ENCODE measurements at regions not wholly inside any gene's neighbourhood (a gene's known extent, or its start where the extent isn't known, plus 50 kb on each side); places are given as distances from the start of the nearest gene placed in this dataset.

DNA sequence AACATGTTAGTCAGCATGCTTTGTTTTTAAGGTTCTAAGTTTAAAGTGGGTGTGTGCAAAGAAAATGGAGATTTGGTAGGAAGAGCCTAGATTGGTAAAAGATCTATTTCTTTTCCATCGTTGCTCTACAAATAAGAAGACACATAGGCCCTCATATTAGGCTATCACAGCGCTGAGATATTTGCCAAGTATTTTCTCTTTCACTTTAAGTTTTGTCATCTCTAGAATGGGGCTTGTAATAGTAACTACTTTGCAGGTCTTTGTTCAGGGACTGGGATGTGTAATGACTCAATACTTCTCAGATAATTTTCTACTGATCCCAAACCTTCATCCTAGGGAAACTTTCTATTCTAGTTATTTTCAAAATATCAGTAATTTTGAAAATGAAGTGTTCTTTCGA lies 917.7 kb upstream of the SLC10A2 start:
- no peak for DNase-seq

- DNase-seq: no peak
Measured at GRCh38 chr13:103976371-103976770, 910.2 kb upstream of the SLC10A2 start.

DNA sequence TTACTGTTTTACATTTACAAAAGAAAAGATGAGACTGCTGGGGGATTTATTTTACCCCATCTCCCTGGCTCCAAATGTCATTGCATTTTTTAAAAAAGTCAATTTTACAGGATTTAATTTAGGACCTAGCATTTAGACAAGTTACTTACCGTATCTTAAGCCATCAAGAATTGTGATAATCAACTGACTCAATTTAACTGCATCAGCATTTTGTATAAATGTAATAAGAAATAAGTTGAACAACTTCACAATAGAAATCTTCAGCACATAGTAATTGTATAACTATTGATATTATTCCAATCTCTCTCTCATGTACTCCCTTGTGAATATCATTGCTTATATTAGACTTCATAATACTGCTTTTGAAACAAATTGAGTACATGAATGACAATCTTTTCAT lies 907.5 kb upstream of the SLC10A2 start:
- DNase-seq: no peak

- DNase-seq: no peak
Measured at GRCh38 chr13:103969520-103970050, 903.4 kb upstream of the SLC10A2 start.

DNA sequence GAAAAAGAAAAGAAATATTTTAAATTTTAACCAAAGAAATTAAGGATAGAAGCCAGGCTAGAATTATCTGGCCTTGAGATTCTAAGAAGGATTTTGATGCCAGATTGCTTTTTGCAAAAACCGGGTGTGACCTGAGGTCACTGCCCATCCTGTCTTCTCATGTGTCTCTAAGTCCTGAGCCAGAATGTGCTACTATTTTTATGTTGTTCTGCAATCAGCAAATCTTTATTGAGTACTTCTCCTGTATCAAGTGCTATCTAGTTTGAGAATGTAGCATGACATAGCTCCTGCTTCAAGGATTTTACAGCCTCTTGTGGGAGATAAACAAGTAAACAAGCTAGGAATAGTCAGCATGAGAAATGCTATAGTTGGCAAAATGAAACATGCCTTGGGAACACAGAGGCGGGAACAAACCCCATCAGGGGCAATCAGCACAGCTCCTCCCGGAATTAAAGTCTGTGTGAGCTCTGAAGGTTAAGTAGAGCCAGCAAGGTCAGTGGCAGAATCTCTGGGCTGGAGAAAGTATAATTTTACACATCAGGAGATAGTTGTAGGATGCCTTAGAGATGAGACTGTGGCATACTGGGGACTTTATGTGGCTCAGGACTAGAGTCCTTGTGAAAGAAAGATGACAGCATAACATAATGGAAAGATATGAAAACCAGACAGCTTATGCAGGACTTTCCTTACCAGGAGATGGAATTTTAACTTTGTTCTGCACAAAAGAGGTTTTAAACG lies 899.5 kb upstream of the SLC10A2 start:
- no peak for DNase-seq

DNA sequence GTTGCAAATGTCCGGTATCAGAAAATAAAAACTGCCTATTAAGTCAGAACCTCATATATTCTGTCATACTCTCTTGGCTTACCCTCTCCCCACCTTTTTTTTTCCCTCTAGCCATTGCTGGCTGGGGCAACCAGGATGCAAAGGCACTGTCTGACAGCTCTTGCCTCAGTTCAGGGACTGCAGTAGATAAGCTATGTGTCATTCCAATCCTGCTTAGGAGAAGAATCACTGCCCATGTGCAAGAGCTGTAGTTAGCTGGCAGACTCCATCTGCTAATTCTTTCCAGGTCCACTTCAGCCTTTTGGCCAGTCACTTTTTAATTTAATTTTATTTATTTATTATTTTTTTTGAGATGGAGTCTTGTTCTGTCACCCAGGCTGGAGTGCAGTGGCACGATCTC lies 895.6 kb upstream of the SLC10A2 start:
- DNase-seq: no peak

DNA sequence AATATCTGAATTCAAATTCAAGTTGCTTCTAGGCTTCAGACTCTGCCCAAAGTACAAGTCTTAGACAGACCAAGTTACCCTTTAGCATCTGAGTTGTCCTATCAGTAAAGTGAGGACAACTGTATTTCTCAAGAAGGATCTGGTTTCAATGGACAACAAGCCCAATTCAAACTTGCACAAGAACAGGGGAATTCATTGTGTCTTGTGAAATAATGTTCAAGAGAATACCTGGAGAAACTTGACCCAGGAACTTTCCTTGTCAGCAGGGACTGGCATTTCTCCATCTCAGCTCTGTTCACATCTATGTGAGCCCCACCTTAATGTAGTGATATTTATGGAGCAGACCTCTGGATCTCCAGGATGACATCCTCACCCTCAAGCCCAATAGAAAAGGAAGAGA lies 894.9 kb upstream of the SLC10A2 start:
- DNase-seq: no peak

DNA sequence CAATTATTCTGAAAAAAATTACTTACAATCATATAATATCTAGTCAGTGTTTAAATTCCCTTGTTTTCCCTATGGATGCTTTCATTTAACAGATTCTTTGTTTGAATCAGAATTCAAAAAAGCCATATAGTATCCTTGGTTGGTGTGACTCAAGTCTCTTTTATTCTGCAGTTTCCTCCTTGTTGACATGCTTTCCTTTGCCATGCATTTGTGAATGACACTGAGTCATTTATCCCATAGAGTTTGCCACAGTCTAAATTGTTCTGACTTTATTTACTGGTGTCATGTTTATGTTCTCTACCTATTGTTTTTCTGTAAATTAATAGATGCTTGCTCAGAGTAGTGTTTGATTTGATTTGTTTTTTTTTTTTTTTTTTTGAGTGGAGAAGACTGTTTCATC lies 893.8 kb upstream of the SLC10A2 start:
- no peak for DNase-seq

GRCh38 chr13:103958691-103959090 lies 892.5 kb upstream of the SLC10A2 start:
- DNase-seq: no peak

- no peak for DNase-seq
Measured at GRCh38 chr13:103957939-103958338, 891.7 kb upstream of the SLC10A2 start.

DNA sequence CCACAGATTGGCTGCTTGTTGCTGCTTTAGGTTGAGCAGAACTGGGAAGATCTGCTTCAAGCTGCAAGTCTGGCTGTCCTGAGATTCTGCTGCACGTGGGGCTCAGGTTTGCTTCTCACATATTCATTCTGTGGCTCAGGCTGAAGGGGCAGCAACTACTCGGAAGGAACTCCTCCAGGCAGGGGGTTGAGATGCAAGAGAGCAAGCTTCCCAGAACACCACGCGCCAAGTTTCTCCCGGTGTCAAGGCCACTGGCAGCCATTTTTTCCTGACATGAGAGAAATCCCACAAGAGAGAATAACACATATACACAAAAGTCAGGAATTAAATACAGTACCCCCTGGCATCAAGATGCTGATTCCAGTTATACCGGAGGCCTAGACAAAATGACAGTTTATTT lies 887.6 kb upstream of the SLC10A2 start:
- no peak for DNase-seq

GRCh38 chr13:103952183-103952582 lies 886.0 kb upstream of the SLC10A2 start:
- no peak for DNase-seq

- DNase-seq: no peak
Measured at GRCh38 chr13:103948426-103948825, 882.2 kb upstream of the SLC10A2 start.

DNA sequence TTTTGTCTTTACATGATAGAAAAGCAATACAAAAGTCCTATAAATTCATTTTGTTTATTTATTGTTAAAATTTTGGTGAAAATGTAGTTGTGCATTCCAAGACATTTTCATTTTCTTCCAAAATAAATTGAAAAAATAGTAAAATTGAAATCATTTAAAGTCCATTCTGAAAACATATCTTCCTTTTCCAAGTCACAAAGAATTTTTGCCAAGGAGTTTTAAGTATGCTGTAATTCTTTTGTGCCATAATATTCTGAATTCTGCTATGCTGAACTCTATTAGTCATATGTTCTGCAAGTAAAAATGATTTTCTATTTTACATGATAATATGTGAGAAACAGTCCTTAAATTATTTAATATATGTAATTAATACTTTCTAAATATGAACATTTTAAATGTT lies 879.6 kb upstream of the SLC10A2 start:
- peak; percentile 1 for DNase-seq

GRCh38 chr13:103941506-103942140 lies 875.4 kb upstream of the SLC10A2 start:
- DNase-seq: no peak

- DNase-seq: no peak
Measured at GRCh38 chr13:103935117-103935516, 868.9 kb upstream of the SLC10A2 start.

GRCh38 chr13:103931885-103932284 lies 865.7 kb upstream of the SLC10A2 start:
- no peak for DNase-seq

GRCh38 chr13:103931331-103931845 lies 865.2 kb upstream of the SLC10A2 start:
- DNase-seq: no peak

DNA sequence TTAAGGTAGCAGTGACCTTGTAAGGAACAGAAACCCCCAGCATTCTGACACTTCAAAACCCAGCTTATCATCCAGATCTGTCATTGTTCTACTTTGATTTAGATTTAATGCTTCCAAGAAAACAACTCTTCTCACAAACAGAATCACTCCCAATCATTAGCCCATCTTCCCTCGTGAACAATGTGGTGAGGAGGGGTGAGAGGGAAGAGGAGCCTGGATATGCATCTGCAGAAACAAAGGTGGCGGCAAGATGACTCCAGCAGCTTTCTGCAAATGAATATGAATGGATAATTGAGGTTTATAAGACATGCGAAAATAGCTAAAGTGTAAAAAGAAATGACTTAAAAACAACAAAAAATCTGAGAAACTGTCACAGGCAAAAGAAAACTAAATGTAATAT lies 859.9 kb upstream of the SLC10A2 start:
- DNase-seq: no peak

DNA sequence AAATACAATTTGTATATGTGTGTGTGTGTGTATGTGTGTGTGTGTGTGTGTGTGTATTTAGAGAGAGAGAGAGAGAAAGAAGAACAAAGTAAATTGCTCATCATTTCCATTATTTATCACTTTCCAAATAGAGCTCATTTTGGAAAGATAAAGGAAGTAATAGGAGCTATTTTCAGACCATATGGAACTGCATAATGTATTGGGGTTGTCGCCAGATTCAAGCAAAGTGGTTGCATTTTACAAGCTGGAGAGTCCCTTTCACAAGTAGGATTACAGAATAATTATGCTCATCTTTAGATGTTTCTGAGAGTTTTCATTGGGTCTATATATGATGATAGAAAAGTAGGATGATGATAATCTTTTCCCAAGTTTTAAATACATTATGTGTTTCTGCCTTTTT lies 842.7 kb upstream of the SLC10A2 start:
- no peak for DNase-seq

DNA sequence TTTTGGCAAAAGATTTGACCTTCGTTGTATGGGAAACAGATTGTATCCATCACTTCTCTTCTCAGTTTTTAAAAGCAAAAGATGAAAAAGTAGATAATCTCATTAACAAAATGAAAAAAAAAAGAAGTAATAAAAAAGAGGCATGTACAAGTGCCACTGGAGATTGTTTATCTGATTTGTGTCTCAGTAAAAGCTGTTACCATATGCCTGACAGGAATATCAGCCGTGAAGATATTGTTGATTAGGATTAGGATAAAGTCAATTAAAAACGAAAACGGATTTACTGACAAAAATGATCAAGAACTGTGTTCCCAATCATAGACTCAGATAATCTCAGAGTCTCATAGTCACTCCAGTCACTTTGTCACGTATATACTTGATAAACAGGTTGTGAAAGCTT lies 842.1 kb upstream of the SLC10A2 start:
- DNase-seq: no peak

- no peak for DNase-seq
Measured at GRCh38 chr13:103903790-103904189, 837.6 kb upstream of the SLC10A2 start.

DNA sequence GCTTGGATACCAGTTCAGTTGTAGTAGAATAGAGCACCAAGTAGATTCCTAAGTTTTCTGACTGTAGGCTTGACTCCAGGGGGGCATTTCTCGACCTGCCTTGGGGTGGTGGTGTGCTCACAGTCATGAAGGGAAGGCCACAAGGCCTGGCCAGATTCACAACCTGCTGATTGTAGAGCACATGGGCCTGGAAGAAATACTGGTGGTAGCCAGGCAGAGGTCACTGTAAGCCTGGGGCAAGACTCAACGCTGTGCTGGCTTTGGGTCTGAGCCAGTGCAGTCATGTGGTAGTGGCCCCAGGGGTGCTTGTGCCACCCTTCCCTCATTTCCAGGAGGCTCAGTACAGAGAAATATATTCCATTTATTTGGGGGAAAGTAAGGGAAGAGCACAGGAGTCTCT lies 832.3 kb upstream of the SLC10A2 start:
- DNase-seq: no peak

DNA sequence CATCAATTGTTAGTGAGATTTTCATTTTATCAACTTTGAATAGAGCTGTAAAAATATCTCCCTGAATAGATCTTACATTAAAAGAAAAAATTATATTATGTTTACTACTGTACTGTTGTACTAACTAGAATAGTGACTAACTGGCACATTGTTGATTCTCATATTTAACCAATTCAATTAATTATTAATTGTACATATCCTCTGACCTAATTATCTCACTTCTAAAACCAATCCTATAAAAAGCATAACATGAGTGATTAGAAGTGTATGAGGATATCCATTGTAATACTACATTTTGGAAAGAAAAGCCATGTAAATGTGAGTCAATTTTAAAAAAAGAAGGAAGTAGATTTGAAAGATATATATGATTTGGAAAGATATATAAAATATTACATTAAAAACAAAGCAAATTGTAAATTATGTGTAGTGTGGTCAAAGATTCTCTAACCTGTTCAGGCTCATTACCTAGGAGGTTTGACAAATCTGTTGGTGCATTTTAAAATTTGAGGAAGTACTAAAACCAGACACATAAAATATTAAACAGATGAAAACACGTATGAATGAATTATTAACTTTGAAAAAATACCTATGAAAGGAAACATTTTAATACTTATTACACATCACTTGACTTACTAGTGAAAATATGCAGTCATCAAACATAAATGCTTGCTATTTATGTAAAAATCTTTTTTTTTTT lies 829.8 kb upstream of the SLC10A2 start:
- DNase-seq: no peak
